SKM-1 (cell line): ENCODE measurements at regions not wholly inside any gene's neighbourhood (a gene's known extent, or its start where the extent isn't known, plus 50 kb on each side); places are given as distances from the start of the nearest gene placed in this dataset.
A peak's percentile ranks its signal among the peaks of the same experiment; 100 is the strongest.
"Not testable (repeated sequence)": the region's sequence is repeated elsewhere in the genome, so short reads cannot be mapped to it uniquely, and the experiment has no call there.

Experiments
- DNase-seq: peaks from one replicate; lab custom pipeline; 2025; ENCODE audit not compliant: unreplicated experiment; lab: John Stamatoyannopoulos, UW

DNA sequence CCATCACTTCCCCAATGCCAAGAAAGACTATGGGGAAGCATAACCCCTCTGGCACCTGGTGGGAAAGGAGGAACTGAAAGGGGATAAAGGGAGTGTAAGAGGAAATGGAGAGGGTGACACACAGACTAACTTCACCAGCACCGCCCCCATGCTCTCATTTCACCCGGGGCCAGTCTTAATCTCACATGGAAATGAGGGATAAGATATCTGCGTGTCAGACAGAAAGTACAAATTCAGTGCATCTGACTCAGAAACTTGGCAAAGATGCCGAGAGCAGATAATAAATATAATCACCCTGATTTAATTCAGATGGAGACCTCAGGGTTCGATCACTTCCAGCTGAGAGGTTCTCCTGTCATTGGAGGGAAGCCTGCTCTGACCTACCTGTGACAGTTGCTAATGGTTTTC lies 191.6 kb downstream of the DUSP6 start:
- no peak for DNase-seq

DNA sequence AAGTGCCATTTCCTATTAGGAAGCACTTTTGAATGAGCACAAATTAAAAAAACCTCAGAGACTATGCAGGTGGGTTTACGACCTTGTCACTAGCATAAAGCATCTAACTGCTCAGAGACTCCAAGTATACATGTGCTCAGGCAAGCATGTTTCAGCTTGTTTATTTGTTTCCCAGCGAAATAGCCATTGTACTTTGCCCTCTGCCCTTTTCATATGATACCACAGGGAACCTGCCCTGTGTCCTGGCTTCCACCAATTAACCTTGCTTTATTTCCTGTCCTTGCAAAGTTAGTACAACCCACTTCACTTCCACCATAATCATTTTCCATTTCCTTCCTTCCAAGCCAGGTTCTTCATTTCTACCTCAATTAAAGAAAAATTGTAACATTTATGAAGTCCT lies 194.9 kb downstream of the DUSP6 start:
- DNase-seq, result no peak

DNA sequence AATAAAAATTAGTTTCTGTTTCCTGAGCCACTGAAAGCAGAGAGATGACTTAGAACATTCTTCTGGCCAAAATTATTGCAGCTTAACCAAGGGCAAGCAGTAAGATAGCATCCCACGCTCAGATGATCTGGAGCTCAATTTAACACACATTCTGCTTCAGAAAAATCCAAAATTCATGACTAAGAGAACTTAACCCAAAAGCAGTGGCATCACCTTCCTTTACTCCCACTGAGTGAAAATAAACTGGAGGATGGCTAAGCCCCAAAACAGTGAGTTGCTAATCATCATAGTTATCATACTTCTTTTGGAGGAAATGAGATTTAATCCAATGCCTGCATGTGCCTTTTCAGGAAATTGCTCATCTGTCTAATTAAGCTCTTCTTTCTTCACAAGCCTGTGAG lies 195.4 kb downstream of the DUSP6 start:
- DNase-seq, result no peak

DNA sequence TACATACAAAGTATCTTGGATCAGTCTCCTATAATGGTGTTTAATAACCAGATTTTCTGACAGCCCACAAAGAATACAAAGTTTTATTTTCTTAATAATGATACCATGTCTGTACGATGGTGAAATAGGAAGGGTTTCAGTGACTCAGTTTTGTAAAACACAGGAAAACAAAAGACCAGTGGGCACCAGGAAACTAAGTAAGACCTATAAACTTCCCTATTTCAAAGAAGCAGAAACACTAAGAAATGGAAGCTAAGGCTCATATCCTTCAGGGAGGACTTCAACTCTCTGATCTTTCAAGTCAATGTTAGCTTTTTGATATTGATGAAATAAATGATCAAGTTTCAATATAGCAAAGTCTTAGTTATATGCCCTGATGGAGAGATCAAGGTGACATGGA lies 196.0 kb downstream of the DUSP6 start:
- DNase-seq, result peak; percentile 18

DNA sequence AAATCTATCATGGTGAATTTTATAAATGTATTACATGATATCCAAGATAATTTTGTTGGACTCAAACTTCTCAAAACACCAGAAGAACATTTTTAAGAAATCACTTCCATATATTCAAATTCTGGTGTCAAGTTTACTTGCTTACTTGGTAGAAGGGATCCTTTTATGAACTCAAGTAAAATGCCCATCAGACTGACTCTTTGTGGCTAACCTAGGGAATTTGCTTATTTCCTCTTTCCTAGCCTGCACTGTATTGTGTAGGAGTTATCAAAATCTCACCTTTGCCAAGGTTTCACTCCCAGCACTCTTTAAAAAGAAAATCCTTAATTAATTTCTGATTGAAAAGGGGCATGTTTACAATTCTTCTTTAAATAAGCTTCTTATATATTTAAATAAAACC lies 196.5 kb downstream of the DUSP6 start:
- DNase-seq, result no peak

DNA sequence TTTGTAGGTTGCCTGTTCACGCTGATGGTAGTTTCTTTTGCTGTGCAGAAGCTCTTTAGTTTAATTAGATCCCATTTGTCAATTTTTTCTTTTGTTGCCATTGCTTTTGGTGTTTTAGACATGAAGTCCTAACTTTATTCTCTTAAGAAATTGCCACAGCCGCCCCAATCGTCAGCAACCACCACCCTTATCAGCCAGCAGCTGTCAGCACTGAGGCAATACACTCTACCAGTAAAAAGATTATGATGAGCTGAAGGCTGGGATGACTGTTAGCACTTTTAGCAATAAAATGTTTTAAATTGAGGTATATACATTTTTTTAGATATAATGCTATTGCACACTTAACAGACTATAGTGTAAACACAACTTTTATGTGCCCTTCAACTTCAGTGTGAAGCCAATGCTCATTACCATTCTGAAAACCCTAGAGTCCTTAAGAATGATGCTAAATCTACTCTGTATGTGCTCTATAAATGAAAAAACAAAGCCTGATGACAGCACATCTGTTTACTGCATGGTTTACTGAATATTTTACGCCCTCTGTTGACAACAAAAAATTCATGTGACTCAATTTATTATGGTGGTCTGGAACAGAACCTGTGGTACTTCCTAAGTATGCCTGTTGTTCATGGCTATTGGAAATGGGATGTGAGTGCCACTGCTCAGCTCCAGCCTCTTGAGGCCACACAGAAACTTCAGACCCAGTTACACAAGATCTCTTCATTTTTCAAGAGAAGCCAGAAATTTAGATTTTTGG lies 197.4 kb downstream of the DUSP6 start:
- no peak for DNase-seq

DNA sequence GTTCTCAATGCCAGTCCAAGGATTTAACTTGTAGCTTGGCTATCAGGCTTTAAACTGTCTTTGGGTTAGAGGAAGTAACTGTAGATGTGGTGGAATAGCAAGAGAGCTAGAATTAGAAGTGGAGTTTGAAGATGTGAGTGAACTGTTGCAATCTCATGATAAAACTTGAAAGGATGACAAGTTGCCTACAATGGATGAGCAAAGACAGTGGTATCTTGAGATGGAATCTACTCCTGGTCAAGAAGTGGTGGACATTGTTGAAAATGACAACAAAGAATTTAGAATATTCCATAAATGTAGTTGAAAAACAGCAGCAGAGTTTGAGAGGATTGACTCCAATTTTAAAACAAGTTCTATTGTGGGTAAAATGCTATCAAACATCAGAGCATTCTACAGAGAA lies 199.0 kb downstream of the DUSP6 start:
- no peak for DNase-seq

DNA sequence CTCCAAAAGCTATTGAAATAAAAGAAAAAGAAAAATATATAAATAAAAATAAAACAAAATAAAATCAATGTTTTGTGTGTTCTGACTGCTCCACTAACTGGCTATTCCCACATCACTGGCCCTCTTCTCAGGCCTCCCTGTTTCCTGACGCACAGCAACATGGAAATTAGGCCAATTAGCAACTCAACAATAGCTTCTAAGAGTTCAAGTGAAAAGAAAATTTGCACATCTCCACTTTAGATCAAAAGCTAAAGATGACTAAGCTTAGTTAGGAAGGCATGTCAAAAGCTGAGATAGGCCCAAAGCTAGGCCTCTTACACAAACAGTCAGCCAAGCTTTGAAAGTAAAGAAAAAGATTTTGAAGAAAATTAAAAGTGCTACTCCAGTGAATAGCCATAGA lies 200.8 kb downstream of the DUSP6 start:
- no peak for DNase-seq

DNA sequence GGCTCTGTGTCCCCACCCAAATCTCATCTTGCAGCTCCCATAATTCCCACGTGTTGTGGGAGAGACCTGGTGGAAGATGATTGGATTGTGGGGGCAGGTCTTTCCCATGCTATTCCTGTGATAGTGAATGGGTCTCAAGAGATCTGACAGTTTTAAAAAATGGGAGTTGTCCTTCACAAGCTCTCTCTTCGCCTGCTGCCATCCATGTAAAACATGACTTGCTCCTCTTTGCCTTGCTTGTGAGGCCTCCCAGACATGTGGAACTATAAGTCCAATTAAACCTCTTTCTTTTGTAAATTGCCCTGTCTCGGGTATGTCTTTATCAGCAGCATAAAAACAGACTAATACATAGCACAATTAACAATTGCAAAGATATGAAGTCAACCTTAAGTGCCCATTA lies 201.5 kb downstream of the DUSP6 start:
- not testable (repeated sequence) for DNase-seq

DNA sequence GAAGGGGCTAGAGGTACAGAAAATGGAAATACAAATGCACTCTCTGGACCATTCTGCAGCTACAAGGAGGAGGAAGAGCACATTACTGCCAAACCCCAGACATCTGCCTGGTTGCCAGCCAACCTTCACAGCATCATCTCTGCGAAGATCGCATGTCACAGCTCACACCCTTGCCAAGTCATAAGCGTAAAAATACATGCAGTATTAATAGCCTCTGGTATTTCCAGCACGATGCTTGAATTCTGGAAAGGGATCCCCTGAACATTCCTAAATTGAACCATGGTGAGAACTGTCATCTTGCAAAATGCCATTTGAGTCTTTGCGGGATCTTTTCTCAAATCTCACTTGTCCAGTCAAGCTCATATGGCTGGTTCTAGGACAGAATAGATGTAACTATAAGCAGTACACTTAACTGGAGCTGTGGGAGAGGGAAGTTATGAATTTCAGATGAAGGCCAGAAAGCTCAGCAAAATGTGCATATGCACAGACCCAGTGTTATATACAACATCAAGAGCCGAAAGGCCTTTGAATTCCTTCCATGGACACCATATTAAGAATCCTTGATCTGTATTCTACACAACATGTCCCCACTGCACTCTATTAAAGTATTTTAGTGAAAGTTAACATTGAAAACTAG lies 211.6 kb downstream of the DUSP6 start:
- DNase-seq, result no peak

DNA sequence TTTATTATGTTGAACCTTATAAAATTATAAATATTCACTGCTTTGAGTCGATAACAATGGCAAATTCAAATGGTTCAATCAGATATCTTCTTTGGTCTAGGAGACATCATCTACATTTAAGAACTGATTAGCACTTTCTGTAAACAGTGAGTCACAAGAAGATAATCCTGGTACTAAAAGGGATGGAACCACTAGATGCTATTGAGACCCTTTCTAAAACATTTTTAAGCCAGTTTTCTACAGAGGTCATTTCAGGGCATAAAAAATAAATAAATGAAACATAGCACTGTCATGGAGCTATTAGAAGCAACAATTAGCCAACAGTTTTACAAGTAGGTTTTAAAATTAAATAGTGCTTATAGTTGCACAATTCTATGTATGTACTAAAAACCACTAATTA lies 212.2 kb downstream of the DUSP6 start:
- DNase-seq, result no peak

DNA sequence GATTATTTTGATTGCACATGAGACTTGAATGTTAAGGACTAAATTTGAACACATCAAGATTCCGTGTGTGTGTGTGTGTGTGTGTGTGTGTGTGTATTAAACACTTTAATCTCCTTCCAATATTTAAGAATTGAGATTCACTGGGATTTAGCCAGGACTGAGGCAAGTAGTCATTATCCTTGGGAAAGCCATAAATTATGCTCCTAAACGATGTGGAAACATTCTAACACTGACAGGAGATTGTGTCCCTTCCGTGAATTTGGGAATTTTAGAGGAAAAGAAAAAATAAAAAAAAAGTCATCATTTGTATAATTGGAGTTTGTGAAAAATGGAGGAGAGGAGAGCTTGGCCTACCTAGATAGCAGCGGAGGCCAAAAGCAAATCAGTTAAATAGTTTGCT lies 212.9 kb downstream of the DUSP6 start:
- DNase-seq, result no peak

DNA sequence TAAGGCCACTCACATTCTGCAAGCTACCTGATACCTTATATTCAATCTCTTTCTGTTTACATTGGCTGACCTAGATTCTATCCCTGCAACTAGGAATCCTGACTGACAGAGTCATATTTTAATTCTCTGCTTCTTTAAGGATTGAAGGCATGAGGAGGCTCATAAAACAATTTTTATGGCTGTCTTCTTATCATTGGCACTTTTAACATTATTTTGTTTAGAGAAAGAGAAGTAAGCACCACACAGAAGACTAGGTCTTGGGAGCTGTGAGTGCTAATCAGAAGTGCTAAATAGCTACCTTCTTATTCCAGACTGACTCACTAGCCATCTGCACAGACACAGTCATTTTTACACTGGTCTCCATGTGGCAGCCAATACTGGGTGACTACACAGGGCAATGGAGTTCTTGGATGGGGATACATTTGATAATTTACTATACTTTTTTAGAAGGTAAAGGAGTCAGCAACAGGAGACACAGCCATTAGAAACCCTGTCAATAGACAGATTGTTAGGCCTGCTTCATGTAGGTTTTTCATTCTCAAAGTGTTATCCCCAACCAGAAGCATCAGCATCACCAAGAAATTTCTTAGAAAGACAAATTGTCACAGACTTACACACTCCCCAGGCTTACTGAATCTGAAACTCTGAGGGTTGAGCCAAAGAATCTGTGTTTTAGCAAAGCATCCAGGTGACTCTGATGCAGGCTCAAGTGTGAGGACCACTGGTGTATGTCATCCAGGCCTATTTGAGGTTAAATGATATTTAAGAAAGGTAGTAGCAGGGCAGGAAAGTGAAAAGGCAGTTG lies 214.1 kb downstream of the DUSP6 start:
- no peak for DNase-seq

DNA sequence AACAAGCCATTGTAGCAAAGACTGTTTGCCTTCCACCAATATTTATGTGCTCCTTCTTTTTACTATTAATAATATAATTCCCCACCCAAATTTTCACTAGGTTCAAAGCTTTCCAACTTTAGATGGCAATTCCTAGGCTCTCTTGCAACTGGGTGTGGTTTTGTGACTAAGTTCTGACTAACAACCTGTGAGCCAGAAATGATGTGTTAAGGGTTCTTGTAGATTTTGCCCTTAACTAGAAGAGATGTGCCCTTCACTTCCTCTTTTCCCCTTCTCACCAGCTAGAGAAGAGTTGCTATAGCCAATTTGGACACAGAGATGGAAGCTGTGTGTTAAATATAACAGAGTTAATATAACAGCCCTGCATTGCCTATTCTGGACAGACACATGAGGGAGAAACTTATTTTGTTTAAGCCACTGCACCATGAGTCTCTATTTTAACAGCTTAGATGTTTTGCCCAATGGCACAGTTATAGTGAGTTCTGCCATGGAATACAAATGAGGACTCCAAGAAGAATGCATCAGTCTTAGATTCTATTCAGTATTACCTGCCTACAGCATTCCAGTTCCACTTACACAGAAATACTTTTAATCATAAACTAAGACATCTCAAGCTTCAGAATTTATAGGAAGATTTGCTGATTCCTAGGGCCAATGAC lies 216.2 kb downstream of the DUSP6 start:
- DNase-seq, result peak; percentile 16

DNA sequence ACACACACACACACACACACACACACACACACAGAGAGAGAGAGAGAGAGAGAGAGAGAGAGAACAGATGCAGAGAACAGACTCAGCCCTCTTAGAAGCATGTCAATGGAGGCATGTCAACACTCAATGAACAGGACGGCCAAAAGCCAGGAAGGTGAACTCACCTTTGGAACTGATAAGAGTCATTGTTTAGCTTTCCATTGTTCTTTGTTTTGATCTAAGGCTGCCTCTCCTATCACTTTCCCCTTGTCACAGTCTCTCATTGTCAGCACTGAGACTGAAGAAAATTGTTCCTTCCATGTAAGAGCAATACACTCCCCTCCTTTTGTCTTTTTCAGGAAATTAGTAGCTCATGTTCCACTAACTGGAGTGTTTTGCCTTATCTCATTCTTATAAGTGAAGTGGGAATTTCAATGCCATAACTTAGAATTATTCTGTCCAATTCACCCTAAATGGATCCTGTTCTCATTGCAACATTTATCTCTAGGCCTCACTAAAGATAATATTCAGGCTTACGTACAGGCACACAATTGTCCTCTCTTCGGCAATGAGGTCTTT lies 218.0 kb downstream of the DUSP6 start:
- DNase-seq, result no peak

DNA sequence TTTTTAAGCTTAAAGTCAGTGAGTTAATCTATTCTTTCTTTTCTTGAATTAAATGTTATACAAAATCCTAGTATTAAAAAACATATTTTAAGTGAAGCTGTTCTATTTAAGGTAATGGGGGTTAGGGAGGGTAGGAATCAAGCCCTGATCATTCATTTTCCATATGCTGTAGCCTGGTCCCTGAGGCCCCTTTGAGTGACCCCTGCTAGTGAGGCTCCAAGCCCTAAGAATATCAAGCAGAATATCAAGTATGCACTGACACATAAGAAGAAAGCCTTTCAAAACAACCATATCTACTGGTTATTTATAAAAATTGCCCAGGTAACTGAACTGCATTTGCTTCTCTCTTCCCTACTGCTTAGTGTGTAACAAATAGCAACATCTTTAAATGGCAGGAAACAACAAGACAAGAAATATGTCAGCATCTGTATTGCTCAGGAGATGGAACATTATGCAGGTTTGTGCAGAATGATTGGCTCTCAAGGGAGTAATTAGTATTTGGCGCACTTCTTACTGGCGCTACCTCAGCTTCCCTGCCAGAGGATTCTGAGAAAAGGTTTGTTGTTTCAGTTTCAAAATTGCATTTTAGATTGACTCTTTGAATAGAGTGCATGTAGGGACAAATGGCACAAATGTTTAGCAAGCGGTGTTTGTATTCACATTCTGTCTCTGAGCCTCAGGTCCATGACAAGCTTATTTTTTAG lies 223.0 kb downstream of the DUSP6 start:
- DNase-seq, result no peak

DNA sequence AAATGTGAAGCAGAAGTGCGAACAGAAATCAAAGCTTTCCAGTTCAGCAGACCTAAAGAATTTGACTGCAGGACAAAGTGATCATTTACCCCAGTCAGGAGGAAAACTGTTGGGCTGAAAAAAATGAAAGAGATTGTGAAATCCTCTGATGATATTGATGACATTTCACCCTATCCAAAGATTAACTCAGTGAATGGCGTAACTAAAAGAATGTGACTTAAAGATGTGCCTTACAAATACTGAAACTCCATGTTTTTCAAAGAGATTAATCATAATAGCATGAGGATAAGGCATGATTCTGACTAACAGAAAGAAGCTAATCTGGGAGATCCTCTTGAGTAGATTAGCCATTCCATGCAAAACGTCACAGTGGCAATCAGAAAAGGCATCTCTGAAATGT lies 225.6 kb downstream of the DUSP6 start:
- DNase-seq, result no peak

DNA sequence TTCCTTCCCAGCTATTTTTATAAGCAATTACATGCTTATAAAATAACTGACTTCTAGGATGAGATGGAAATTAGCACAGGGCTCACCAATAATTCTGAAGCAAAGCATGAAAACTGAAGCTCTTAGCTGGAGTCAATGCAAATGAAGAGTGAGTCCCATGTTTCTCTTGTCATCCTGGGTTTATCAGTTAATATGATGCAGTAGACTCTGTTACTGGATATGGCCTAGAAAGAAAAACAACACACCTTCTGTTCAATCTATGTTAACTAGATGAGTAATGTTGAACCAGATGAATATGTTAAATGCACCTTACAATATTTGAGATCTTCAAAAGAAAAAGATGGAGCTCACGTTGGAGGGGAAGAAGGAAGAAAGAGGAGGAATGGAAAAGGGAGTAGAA lies 229.4 kb downstream of the DUSP6 start:
- no peak for DNase-seq

DNA sequence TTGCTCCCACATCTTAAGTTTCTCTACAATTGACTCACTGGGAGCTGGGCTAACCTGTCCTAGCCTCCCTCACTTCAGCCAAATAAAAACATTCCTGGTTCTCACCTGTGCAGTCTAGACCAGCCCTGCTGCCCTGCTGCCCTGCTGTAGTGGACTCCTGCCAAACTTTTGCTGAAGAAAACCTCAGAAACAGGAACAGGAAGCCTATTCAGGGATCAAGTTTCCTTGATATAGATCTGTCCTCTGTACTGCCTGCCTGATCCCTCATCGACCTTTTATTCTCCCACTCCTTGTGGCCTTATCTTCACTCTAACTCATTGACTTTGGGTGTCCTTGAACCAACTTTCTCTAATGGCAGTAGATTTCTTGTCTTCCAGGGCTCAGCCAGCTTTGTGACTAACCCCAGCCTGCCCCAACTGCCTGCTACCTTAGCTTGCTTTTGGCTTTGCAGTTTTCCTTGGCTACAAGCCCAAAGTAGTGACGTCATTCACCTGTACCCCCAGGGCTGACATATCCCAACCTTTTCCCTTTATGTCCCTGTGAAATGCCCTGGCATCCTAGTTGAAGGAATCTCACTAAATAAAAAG lies 234.8 kb downstream of the DUSP6 start:
- DNase-seq, result no peak

DNA sequence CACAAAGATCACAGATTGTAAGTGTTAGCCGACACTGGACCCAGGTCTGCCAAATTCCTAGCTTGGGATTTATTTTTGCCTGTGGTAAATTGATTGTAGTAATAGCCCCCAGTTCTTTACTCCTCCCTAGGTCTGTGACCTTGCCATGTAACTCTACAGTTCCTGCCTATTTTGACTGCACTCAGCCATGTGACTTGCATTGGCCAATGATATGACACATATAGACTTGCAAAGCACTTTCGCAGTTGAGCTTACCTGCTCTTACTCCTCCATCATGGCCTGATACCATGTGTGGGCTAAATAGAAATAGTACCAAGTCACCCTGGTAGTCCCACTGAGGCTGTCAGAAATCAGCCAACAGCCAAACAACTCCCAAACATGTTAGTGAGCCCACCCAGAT lies 240.3 kb downstream of the DUSP6 start:
- no peak for DNase-seq
